Epithelial cell of esophagus (primary cell): ENCODE measurements at regions not wholly inside any gene's neighbourhood (a gene's known extent, or its start where the extent isn't known, plus 50 kb on each side); places are given as distances from the start of the nearest gene placed in this dataset.
A peak's percentile ranks its signal among the peaks of the same experiment; 100 is the strongest.

ENCODE experiments used
- DNase-seq: peaks from one replicate; pipeline ENCODE4 v3.0.0; 2010; ENCODE audit warnings: low read depth
- H3K4me3 ChIP-seq: 2 replicates; pipeline ENCODE4 v1.5.1; 2011; ENCODE audit warnings: mild to moderate bottlenecking, low read length, control low read depth
- TF ChIP-seq, protein P1 (sequence below): IDR thresholded peaks from 2 replicates; pipeline ENCODE4 v1.5.1; 2011; ENCODE audit warnings: low read depth, mild to moderate bottlenecking, low read length, control low read depth, inconsistent platforms; ENCODE audit not compliant: insufficient read depth; ENCODE audit errors: missing control alignments

DNA sequence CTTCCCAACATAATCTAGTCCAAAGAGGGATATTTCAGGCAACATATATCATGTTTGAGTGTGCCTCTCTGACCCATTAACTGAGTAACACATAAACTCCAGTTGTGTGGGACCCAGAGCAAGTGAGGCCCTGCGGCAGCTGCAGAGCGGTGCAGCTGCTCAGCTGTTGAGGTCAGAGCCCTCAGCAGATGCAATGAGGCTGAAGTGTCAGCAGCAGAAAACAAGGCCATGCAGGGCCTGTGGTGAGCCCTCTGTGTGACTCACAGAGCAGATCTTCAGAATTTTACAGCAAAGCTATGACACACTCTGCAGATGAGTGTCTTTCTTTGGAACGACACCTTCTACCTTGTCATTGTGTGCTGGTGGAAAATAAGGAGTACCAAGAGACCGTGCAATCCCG lies 168.5 kb downstream of the CBLN2 start:
- TF ChIP-seq, protein P1, sequence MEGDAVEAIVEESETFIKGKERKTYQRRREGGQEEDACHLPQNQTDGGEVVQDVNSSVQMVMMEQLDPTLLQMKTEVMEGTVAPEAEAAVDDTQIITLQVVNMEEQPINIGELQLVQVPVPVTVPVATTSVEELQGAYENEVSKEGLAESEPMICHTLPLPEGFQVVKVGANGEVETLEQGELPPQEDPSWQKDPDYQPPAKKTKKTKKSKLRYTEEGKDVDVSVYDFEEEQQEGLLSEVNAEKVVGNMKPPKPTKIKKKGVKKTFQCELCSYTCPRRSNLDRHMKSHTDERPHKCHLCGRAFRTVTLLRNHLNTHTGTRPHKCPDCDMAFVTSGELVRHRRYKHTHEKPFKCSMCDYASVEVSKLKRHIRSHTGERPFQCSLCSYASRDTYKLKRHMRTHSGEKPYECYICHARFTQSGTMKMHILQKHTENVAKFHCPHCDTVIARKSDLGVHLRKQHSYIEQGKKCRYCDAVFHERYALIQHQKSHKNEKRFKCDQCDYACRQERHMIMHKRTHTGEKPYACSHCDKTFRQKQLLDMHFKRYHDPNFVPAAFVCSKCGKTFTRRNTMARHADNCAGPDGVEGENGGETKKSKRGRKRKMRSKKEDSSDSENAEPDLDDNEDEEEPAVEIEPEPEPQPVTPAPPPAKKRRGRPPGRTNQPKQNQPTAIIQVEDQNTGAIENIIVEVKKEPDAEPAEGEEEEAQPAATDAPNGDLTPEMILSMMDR = no peak
- DNase-seq = peak; percentile 40
- no peak overlapping the region for H3K4me3 ChIP-seq

- DNase-seq = no peak
- TF ChIP-seq, protein P1 = no peak
- H3K4me3 ChIP-seq = no peak overlapping the region
Measured at GRCh38 chr18:72372076-72372475, 172.1 kb downstream of the CBLN2 start.

- TF ChIP-seq, protein P1 = no peak
- no peak for DNase-seq
- H3K4me3 ChIP-seq = no peak overlapping the region
Measured at GRCh38 chr18:72368308-72368707, 175.8 kb downstream of the CBLN2 start.

DNA sequence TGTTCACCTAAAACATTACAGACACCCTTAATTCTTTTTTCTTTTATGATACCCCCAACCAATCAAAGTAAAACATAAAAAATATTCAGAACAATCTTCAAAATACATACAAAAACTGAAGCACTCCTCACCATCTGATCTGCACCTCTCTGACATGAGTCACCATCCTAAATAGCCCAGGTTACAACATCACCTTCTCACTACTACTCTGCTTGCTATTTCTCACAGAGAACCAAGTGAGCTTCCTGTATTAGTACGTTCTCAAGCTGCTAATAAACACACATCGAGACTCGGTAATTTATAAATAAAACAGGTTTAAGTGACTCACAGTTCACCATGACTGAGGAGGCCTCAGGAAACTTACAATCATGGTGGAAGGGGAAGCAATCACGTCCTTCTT lies 183.5 kb downstream of the CBLN2 start:
- H3K4me3 ChIP-seq = no peak overlapping the region
- DNase-seq = peak; percentile 54
- TF ChIP-seq, protein P1 = no peak

DNA sequence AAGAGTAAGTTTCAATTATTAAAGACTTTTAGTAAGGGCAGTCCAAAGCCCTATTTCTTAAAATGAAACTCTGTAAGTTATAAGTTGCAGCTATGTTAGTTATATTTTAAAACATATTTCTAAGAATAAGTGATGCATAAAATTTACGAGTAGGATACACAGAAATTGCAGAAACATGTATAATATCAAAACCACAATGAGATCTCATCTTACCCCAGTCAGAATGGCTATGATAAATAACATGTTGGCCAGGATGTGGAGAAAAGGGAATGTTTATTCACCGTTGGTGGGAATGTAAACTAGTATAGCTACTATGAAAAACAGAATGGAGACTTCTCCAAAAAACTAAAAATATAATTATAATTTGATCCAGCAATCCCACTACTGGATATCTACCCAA lies 201.2 kb downstream of the CBLN2 start:
- TF ChIP-seq, protein P1 = no peak
- DNase-seq = no peak
- no peak overlapping the region for H3K4me3 ChIP-seq

DNA sequence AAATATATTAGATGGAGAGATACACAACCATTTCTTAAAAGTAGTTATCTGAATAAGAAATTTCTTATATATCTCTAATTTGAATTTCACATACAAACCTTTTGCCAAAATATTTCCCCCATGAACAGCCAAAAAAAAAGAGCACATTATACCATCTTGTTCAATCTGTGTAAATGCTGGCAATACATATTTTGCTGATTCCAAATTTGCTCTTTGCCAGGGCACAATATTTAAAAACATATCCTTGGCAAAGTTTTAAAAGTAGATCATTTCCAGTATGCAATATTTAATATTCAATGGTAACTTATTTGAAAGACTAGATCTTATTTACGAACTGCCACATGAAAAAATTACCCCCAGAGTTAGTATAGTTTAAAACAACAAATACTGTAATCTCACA lies 204.2 kb downstream of the CBLN2 start:
- H3K4me3 ChIP-seq = no peak overlapping the region
- no peak for DNase-seq
- TF ChIP-seq, protein P1 = no peak

DNA sequence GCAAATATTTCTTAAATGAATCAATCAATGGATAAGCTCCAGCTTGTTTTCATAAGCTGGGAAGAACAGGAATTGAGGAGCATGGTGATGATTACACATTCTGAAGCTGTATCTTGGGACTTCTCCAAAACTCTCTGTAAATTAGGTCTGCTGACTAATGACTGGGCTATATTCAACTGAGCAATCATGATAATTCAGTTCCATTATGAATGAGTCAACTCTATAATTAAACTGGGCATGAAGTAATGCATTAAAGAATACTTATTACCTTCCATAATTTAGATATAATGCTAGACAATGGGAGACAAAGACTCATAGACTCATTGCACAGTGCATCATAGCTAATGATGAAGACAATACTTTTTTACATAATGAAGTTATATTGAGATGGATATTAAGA lies 207.4 kb downstream of the CBLN2 start:
- DNase-seq = peak; percentile 51
- H3K4me3 ChIP-seq = no peak overlapping the region
- TF ChIP-seq, protein P1 = no peak
